ENCODE measurements at regions not wholly inside any gene's neighbourhood (a gene's known extent, or its start where the extent isn't known, plus 50 kb on each side); places are given as distances from the start of the nearest gene placed in this dataset.

- no CpG with 5 or more reads among the region's 4 CpGs for WGBS (ENCODE audit: extremely low coverage, insufficient read length, low lambda C conversion rate)
- TF ChIP-seq, protein P1, sequence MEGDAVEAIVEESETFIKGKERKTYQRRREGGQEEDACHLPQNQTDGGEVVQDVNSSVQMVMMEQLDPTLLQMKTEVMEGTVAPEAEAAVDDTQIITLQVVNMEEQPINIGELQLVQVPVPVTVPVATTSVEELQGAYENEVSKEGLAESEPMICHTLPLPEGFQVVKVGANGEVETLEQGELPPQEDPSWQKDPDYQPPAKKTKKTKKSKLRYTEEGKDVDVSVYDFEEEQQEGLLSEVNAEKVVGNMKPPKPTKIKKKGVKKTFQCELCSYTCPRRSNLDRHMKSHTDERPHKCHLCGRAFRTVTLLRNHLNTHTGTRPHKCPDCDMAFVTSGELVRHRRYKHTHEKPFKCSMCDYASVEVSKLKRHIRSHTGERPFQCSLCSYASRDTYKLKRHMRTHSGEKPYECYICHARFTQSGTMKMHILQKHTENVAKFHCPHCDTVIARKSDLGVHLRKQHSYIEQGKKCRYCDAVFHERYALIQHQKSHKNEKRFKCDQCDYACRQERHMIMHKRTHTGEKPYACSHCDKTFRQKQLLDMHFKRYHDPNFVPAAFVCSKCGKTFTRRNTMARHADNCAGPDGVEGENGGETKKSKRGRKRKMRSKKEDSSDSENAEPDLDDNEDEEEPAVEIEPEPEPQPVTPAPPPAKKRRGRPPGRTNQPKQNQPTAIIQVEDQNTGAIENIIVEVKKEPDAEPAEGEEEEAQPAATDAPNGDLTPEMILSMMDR (conservative IDR thresholded peaks at IDR 0.05): no peak
- no peak overlapping the region for H3K56ac ChIP-seq (ENCODE audit: insufficient read length, low read depth, low read length)
- no peaks in the 10 kb centered on the region for H3K27me3 Mint-ChIP-seq (ENCODE audit: low read depth)
- no peaks in the 10 kb centered on the region for H4K20me1 ChIP-seq (ENCODE audit: control insufficient read depth, insufficient read depth, insufficient read length)
- H2AK5ac ChIP-seq (ENCODE audit: insufficient read length, low read length): no peak overlapping the region
- no peak overlapping the region for H3K27ac ChIP-seq (ENCODE audit: insufficient read length, low read depth, low read length)
- H3K36me3 Mint-ChIP-seq (ENCODE audit: insufficient read depth in 1 of 3, low read depth in 3 of 3): no peaks in the 10 kb centered on the region
- no peak overlapping the region for H4K91ac ChIP-seq (ENCODE audit: insufficient read length, low read depth, low read length)
- H2BK12ac ChIP-seq (ENCODE audit: insufficient read length, low read depth, low read length): no peak overlapping the region
- no peak for DNase-seq
- H4K8ac ChIP-seq (replicated peaks; ENCODE audit: insufficient read length, low read depth, low read length): no peak overlapping the region
- H3K9me3 ChIP-seq (ENCODE audit: control insufficient read depth, low read depth, low read length): no peaks in the 10 kb centered on the region
- H3K4me2 ChIP-seq (ENCODE audit: insufficient read depth, insufficient read length, low read length): no peak overlapping the region
- no peak overlapping the region for H2BK120ac ChIP-seq (ENCODE audit: low read depth, low read length, poor library complexity, severe bottlenecking)
- no peaks in the 10 kb centered on the region for H3K79me1 ChIP-seq (ENCODE audit: insufficient read depth, low read depth, low read length, poor library complexity, severe bottlenecking)
- no peak overlapping the region for H3K23ac ChIP-seq (ENCODE audit: insufficient read length, low read depth, low read length)
- no peak overlapping the region for H4K5ac ChIP-seq (ENCODE audit: insufficient read length, low read depth, low read length)
- no peak overlapping the region for H3K4me3 Mint-ChIP-seq
- no peaks in the 10 kb centered on the region for H3K4me1 ChIP-seq (ENCODE audit: insufficient read depth, low read length)
- no peak overlapping the region for H3T11ph ChIP-seq (ENCODE audit: low read length)
- no peak overlapping the region for H3K9ac ChIP-seq (ENCODE audit: extremely low read depth, insufficient read length, low read length)
- H2BK5ac ChIP-seq (ENCODE audit: insufficient read length, low read length): no peak overlapping the region
- no peak overlapping the region for H2AFZ ChIP-seq (ENCODE audit: low read length)
- no peak overlapping the region for H3K14ac ChIP-seq (ENCODE audit: insufficient read depth, low read length)
- no peaks in the 10 kb centered on the region for H3K27me3 ChIP-seq (ENCODE audit: insufficient read depth, low read length)
- no peak overlapping the region for H3K4ac ChIP-seq (ENCODE audit: low read depth, low read length)
- no peak overlapping the region for H3K27ac Mint-ChIP-seq
- H3K79me2 ChIP-seq (ENCODE audit: insufficient read depth, low read length): no peaks in the 10 kb centered on the region
- no peak overlapping the region for H3K18ac ChIP-seq (ENCODE audit: insufficient read length, low read depth, low read length)
- no peaks in the 10 kb centered on the region for H3K9me3 Mint-ChIP-seq
- H3K23me2 ChIP-seq (ENCODE audit: insufficient read length, low read depth, low read length, poor library complexity, severe bottlenecking): no peaks in the 10 kb centered on the region
- H2BK20ac ChIP-seq (ENCODE audit: low read depth, low read length, poor library complexity, severe bottlenecking): no peak overlapping the region
- no peak overlapping the region for H2BK15ac ChIP-seq (ENCODE audit: low read depth, low read length)
- no peaks in the 10 kb centered on the region for H3K4me1 Mint-ChIP-seq
Observed at GRCh38 chr11:87879118-87879517, 296.1 kb downstream of the RAB38 start.

All from H9 (cell line).